PFSK-1 (cell line): ENCODE measurements at regions not wholly inside any gene's neighbourhood (a gene's known extent, or its start where the extent isn't known, plus 50 kb on each side); places are given as distances from the start of the nearest gene placed in this dataset.

Experiments
- FOXP2 ChIP-seq: optimal IDR thresholded peaks from 2 replicates; pipeline ENCODE3; 2011; ENCODE audit warnings: borderline replicate concordance, control low read depth, inconsistent platforms; ENCODE audit not compliant: insufficient read depth; ENCODE audit errors: extremely low read length, extremely low read depth
- POLR2AphosphoS5 ChIP-seq: IDR thresholded peaks from 2 replicates; pipeline ENCODE4 v1.6.1; 2012; ENCODE audit warnings: low read depth, mild to moderate bottlenecking, control low read depth, low read length, moderate library complexity
- SIN3A ChIP-seq: IDR thresholded peaks from 2 replicates; pipeline ENCODE4 v1.6.1; 2012; ENCODE audit warnings: mild to moderate bottlenecking, low read length, moderate library complexity, borderline replicate concordance; ENCODE audit not compliant: insufficient read depth

GRCh38 chr2:128427413-128427755 lies 108.7 kb upstream of the HS6ST1 start:
- TF ChIP-seq POLR2AphosphoS5: no peak
- TF ChIP-seq FOXP2: no peak
- no peak for TF ChIP-seq SIN3A
